A673 (cell line): ENCODE measurements at regions not wholly inside any gene's neighbourhood (a gene's known extent, or its start where the extent isn't known, plus 50 kb on each side); places are given as distances from the start of the nearest gene placed in this dataset.

ENCODE experiments used
- BruUV-seq: library from RNA; stranded (reverse); fragments of 400-500 nt; replicated peaks from 2 replicates; lab custom pipeline; 2021; lab: Mats Ljungman, UMichigan
- CTCF ChIA-PET: fragments of 300-600 bp; sonication (Branson Sonifier 250); formaldehyde crosslinking; loops from one replicate; lab custom pipeline; 2022; ENCODE audit warnings: antibody characterized with exemption; lab: Charles Lee
- POLR2A ChIA-PET: fragments of 300-600 bp; sonication (Branson Sonifier 250); formaldehyde crosslinking; loops from one replicate; lab custom pipeline; 2022; ENCODE audit warnings: antibody characterized with exemption; ENCODE audit not compliant: low non-redundant PET; lab: Charles Lee
- DNase-seq: peaks from one replicate; pipeline ENCODE4 v3.0.0-alpha.2; 2015; ENCODE audit warnings: low spot score
- H3K27ac ChIP-seq: fragments of 200-600 bp; sonication (generic); 2 replicates; pipeline ENCODE4 v1.5.1; 2016; ENCODE audit warnings: mixed run types, low read depth, mild to moderate bottlenecking, mixed read lengths, antibody characterized with exemption, low read length; ENCODE audit not compliant: poor library complexity, severe bottlenecking
- H3K27me3 ChIP-seq: fragments of 200-600 bp; sonication (generic); replicated peaks from 2 replicates; pipeline ENCODE4 v1.6.1; 2017; ENCODE audit warnings: mixed run types, low read depth, mild to moderate bottlenecking, mixed read lengths, antibody characterized with exemption, low read length; ENCODE audit not compliant: insufficient read depth, poor library complexity
- H3K36me3 ChIP-seq: fragments of 200-600 bp; sonication (generic); 2 replicates; pipeline ENCODE4 v1.6.1; 2016; ENCODE audit warnings: mixed run types, mild to moderate bottlenecking, mixed read lengths, antibody characterized with exemption, low read length; ENCODE audit not compliant: insufficient read depth, poor library complexity, severe bottlenecking
- H3K4me1 ChIP-seq: fragments of 200-600 bp; sonication (generic); 2 replicates; pipeline ENCODE4 v1.6.1; 2017; ENCODE audit warnings: mixed run types, mild to moderate bottlenecking, mixed read lengths, antibody characterized with exemption, low read length; ENCODE audit not compliant: insufficient read depth, poor library complexity, severe bottlenecking
- H3K4me3 ChIP-seq: fragments of 200-600 bp; sonication (generic); 2 replicates; pipeline ENCODE4 v1.5.1; 2016; ENCODE audit warnings: low read depth, mixed run types, mild to moderate bottlenecking, mixed read lengths, low read length; ENCODE audit not compliant: poor library complexity, severe bottlenecking
- H3K9me3 ChIP-seq: fragments of 200-600 bp; sonication (generic); 2 replicates; pipeline ENCODE4 v1.6.1; 2016; ENCODE audit warnings: mixed run types, low read depth, mild to moderate bottlenecking, mixed read lengths, antibody characterized with exemption, low read length; ENCODE audit not compliant: poor library complexity, severe bottlenecking
- CTCF ChIP-seq: fragments of 300-800, 200-600 bp; sonication (generic); conservative IDR thresholded peaks from 2 replicates; pipeline ENCODE4 v1.5.1; 2017; ENCODE audit warnings: low read depth, mild to moderate bottlenecking, antibody characterized with exemption, low read length, moderate library complexity, mixed read lengths
- EZH2 ChIP-seq: fragments of 200-600 bp; sonication (generic); IDR thresholded peaks from 2 replicates; pipeline ENCODE4 v1.6.1; 2017; ENCODE audit warnings: borderline replicate concordance, low read depth, mild to moderate bottlenecking, mixed read lengths, antibody characterized with exemption, low read length; ENCODE audit not compliant: poor library complexity, severe bottlenecking
- intact Hi-C: fragments of 100-400 bp; cut with micrococcal nuclease; formaldehyde crosslinking; loops from one replicate; pipeline ENCODE4 v1.10.0; 2022; ENCODE audit not compliant: unreplicated experiment

GRCh38 chr13:109869312-109870237 is 83.2 kb upstream of the IRS2 start:
- TF ChIP-seq EZH2 (no peak), CTCF (no peak)
- no TSS peak for BruUV-seq
- Histone ChIP-seq H3K9me3 (no peaks in the 10 kb centered on the region), H3K27ac (no peak overlapping the region), H3K27me3 (peaks cover 3% of the 10 kb centered on the region), H3K4me3 (no peak overlapping the region), H3K36me3 (no peaks in the 10 kb centered on the region), H3K4me1 (no peaks in the 10 kb centered on the region)
- CTCF ChIA-PET = no interaction called here
- DNase-seq = no peak
- intact Hi-C loops = no loop called here
- POLR2A ChIA-PET = interaction anchor here (0.7 kb wide), 1 partner anchor 15 kb away, joined by 4 read pairs; no protein-coding TSS in a partner anchor

- Histone ChIP-seq H3K27ac (no peak overlapping the region), H3K9me3 (no peaks in the 10 kb centered on the region), H3K4me1 (no peaks in the 10 kb centered on the region), H3K36me3 (no peaks in the 10 kb centered on the region), H3K27me3 (peaks cover 3% of the 10 kb centered on the region), H3K4me3 (no peak overlapping the region)
- intact Hi-C loops = no loop called here
- ChIA-PET POLR2A (no interaction called here), CTCF (no interaction called here)
- TF ChIP-seq EZH2 = no peak
- no peak for TF ChIP-seq CTCF
- no peak for DNase-seq
- no TSS peak for BruUV-seq
Observed at GRCh38 chr13:109868578-109869311, 82.4 kb upstream of the IRS2 start.

GRCh38 chr13:109867766-109868165 is 81.4 kb upstream of the IRS2 start:
- DNase-seq = no peak
- no TSS peak for BruUV-seq
- H3K27ac ChIP-seq = no peak overlapping the region
- no peaks in the 10 kb centered on the region for H3K4me1 ChIP-seq
- TF ChIP-seq EZH2 (no peak), CTCF (no peak)
- intact Hi-C loops = no loop called here
- POLR2A ChIA-PET = no interaction called here
- CTCF ChIA-PET = no interaction called here
- H3K36me3 ChIP-seq = no peaks in the 10 kb centered on the region
- no peaks in the 10 kb centered on the region for H3K9me3 ChIP-seq
- H3K27me3 ChIP-seq = peaks cover 3% of the 10 kb centered on the region
- no peak overlapping the region for H3K4me3 ChIP-seq
